ENCODE measurements at regions not wholly inside any gene's neighbourhood (a gene's known extent, or its start where the extent isn't known, plus 50 kb on each side); places are given as distances from the start of the nearest gene placed in this dataset.

- H3K79me2 ChIP-seq (ENCODE audit: control insufficient read depth in 1 of 2, insufficient read depth in 2 of 2, low read length in 2 of 2): no peaks in the 10 kb centered on the region
- no peaks in the 10 kb centered on the region for H3K79me1 ChIP-seq (ENCODE audit: low read depth, low read length)
- H3K56ac ChIP-seq (replicated peaks; ENCODE audit: insufficient read length, low read depth, low read length): no peak overlapping the region
- WGBS, 2 experiments (ENCODE audit: extremely low coverage in 1 of 2, insufficient coverage in 1 of 2, insufficient read length in 1 of 2, insufficient replicate concordance in 2 of 2, low coverage in 1 of 2, low lambda C conversion rate in 2 of 2, missing lambda C conversion rate in 1 of 2): 67% methylated on average over 5 of the region's 5 CpGs; no CpG with 5 or more reads in 1 of the 2 experiments
- no peak overlapping the region for H2BK20ac ChIP-seq (ENCODE audit: low read length)
- no peak overlapping the region for H4K8ac ChIP-seq (ENCODE audit: extremely low read depth, insufficient read depth, low read length)
- H4K20me1 ChIP-seq (replicated peaks in 1 of 2; ENCODE audit: control insufficient read depth in 1 of 2, insufficient read depth in 2 of 2, low read length in 2 of 2): no peaks in the 10 kb centered on the region
- no peak overlapping the region for H2BK120ac ChIP-seq (replicated peaks; ENCODE audit: low read depth, low read length)
- no peak overlapping the region for H2BK12ac ChIP-seq (ENCODE audit: low read depth, low read length)
- no peak overlapping the region for H3K4me3 ChIP-seq (ENCODE audit: extremely low read depth in 1 of 4, insufficient read depth in 2 of 4, low read depth in 3 of 4, low read length in 4 of 4)
- H4K91ac ChIP-seq (replicated peaks; ENCODE audit: insufficient read length, low read length): no peak overlapping the region
- no peaks in the 10 kb centered on the region; a peak in 1 of 8 replicates for H3K36me3 ChIP-seq (ENCODE audit: control insufficient read depth in 2 of 4, insufficient read depth in 4 of 4, low read length in 3 of 4)
- no peak for FAIRE-seq
- H3K23me2 ChIP-seq (ENCODE audit: low read depth, low read length): no peaks in the 10 kb centered on the region
- no peak overlapping the region for H2BK5ac ChIP-seq (ENCODE audit: low read depth, low read length)
- H3K27ac ChIP-seq (ENCODE audit: low read depth, low read length): no peak overlapping the region
- H2AFZ ChIP-seq (ENCODE audit: low read length): no peak overlapping the region
- no peak overlapping the region for H3K9ac ChIP-seq (replicated peaks in 1 of 4; ENCODE audit: extremely low read depth in 1 of 4, low read depth in 3 of 4, low read length in 3 of 4)
- no peak overlapping the region for H3K4ac ChIP-seq (replicated peaks; ENCODE audit: insufficient read length, low read depth, low read length)
- ChIA-PET POLR2A (ENCODE audit: partially characterized antibody) (no interaction called here), CTCF (ENCODE audit: partially characterized antibody) (interaction anchor here (0.8 to 1.5 kb wide), 5 partner anchors 9 to 26 kb away, joined by 3 to 6 read pairs (median 3); no protein-coding TSS in a partner anchor)
- no peak overlapping the region for H3K18ac ChIP-seq (ENCODE audit: extremely low read depth, low read length)
- no peak overlapping the region for H3K14ac ChIP-seq (ENCODE audit: insufficient read length)
- no peak overlapping the region for H2AK5ac ChIP-seq (ENCODE audit: low read depth, low read length)
- H3K4me1 ChIP-seq (replicated peaks in 1 of 4; ENCODE audit: control insufficient read depth in 3 of 4, insufficient read depth in 4 of 4, low read length in 3 of 4): peaks cover 0 to 11% (median 3%) of the 10 kb centered on the region in 4 experiments; a peak in 4 of 7 replicates
- no peak overlapping the region for H4K5ac ChIP-seq (ENCODE audit: insufficient read length, low read depth, low read length)
- no peak overlapping the region for H2BK15ac ChIP-seq (ENCODE audit: low read length)
- H3K27me3 ChIP-seq (replicated peaks in 1 of 4; ENCODE audit: control insufficient read depth in 3 of 4, extremely low read depth in 1 of 4, insufficient read depth in 3 of 4, low read length in 3 of 4): no peaks in the 10 kb centered on the region; a peak in 1 of 7 replicates
- DNase-seq (ENCODE audit: low read depth in 1 of 2, low spot score in 2 of 2): no peak
- H3K23ac ChIP-seq (ENCODE audit: insufficient read length): no peak overlapping the region
- no peak for TF ChIP-seq CTBP2 (IDR thresholded peaks at IDR 0.05; ENCODE audit: borderline replicate concordance, insufficient read depth, insufficient read length, low read length)
- TF ChIP-seq EP300 (IDR thresholded peaks at IDR 0.05; ENCODE audit: borderline replicate concordance in 1 of 2, low read depth in 2 of 2, low read length in 2 of 2): no peak
- no peak for TF ChIP-seq EGR1 (IDR thresholded peaks at IDR 0.05; ENCODE audit: borderline replicate concordance, low read depth, low read length)
- no peak for TF ChIP-seq SIRT6 (IDR thresholded peaks at IDR 0.05; ENCODE audit: low read length)
- TF ChIP-seq, protein P1, sequence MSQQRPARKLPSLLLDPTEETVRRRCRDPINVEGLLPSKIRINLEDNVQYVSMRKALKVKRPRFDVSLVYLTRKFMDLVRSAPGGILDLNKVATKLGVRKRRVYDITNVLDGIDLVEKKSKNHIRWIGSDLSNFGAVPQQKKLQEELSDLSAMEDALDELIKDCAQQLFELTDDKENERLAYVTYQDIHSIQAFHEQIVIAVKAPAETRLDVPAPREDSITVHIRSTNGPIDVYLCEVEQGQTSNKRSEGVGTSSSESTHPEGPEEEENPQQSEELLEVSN (IDR thresholded peaks at IDR 0.05): no peak
- TF ChIP-seq KDM1A (IDR thresholded peaks at IDR 0.05; ENCODE audit: borderline replicate concordance, low read length): no peak
- TF ChIP-seq CBX8 (IDR thresholded peaks at IDR 0.05; ENCODE audit: borderline replicate concordance, low read depth, low read length): no peak
- no peaks in the 10 kb centered on the region for H3K9me3 ChIP-seq (ENCODE audit: insufficient read depth in 2 of 2, low read depth in 1 of 2, low read length in 1 of 2)
- no peak overlapping the region for H3K4me2 ChIP-seq (ENCODE audit: insufficient read depth in 1 of 2, low read depth in 2 of 2, low read length in 2 of 2)
Measured at GRCh38 chr6:137339929-137340559, 120.9 kb upstream of the IFNGR1 start.

Data from H1 (cell line).